Esophagus mucosa (tissue), 1 donor: ENCODE measurements at regions not wholly inside any gene's neighbourhood (a gene's known extent, or its start where the extent isn't known, plus 50 kb on each side); places are given as distances from the start of the nearest gene placed in this dataset.

Source experiments
- ATAC-seq: fragments of 200-7000 bp; cut with Tn5 transposase; one replicate; pipeline ENCODE4 v1.9.1; 2020
- donor health status: DM: yes; HTN: yes; CAD: no.

DNA sequence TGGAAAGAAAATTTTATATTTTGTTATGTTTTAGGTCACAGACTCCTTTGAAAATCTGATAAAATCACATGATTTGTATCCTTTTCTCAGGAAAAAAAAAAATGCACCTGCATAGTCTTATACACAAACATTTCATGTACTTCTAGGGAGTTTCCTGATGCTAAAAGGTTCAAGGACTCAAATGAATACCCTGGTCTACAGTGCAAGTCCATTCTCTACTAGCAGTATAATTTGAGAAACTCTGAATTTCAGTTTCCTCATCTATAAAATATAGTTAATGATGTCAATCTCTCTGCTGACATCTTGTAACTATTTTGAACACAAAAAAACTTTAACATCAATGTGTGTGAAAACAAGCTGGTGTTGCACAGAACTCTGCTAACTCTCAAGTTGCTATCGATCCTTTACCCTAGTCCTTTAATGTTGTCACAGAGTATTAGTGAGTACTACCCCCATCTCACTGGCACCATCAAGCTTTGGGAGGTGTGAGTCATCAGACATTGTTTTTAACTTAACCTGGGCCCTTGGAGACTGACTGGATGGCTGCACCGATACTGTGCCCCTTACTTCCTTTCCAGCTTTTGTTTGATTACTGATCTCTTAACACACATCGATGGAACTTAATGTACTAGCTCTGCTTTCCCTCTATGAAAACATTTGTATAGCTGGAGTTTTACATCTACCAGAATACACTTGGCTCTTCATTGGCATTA lies 251.9 kb upstream of the SOX5 start:
- ATAC-seq = no peak

DNA sequence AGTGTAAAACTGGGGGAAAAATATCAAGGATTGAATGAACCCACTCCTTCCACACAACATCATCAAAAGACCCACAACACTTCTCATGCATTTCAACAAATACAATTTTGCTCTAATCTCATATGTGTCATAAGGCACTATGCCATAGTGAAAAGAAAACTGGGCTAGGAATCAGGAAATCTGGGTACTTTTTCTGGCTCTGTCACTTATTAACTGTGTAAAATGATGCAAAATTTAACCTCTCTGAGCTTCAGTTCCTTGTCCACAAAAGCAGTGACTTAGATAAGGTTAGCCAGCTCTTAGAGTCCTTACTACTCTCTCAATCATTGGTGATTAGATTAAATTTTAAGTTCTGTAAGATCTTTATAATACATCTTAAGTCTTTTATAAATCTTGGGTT lies 250.5 kb upstream of the SOX5 start:
- no peak for ATAC-seq

DNA sequence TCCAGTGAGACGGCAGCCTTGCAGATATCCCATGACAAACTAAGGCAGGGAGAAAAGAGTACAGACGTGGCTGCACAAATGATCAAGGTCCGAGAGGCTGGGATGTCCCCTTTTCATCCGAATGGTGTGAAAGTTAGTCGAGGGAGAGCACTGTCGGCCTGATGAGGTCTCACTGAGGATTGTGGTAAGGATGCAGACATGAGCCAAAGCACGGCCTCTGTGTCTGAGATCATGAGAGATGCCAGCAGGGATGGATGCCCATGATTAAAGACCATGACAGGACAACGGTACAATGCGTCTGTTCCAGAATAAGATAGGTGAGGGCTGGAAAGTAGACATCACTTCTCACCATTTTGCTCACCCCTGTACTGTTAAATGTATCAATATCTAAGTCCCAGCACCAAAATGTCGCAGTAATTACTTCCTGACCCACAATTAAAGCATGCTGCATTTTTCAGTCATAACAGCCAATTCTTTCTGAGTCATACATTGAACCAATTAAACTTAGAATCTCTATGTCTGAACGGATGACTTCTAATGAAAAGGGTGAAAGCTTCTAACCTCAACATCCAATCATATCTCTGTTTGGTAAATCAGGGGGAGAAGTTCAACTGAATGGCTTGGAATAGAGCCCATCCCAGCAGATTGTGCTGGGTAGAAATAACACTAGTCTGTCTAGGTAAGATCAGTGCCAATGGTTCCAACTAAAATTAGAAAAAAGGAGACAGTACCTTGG lies 249.6 kb upstream of the SOX5 start:
- ATAC-seq = no peak

DNA sequence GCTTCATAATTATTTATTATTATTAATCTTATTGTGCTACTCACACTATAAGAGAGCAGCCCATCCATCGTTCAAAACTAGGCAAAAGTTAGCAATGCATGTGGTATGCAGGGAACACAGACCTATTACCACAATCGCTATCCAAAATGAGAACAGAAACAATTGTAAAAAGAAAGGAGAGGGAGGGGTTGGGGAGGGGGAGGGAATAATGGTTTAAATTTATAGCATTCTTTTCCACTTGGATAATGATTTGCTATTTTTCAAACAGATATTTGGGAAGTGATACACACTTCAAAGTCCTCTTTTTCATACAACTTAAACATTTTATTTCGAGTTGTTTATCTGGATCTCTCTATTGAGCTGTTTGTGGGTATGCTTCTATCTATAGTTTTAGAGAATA lies 248.6 kb upstream of the SOX5 start:
- no peak for ATAC-seq

DNA sequence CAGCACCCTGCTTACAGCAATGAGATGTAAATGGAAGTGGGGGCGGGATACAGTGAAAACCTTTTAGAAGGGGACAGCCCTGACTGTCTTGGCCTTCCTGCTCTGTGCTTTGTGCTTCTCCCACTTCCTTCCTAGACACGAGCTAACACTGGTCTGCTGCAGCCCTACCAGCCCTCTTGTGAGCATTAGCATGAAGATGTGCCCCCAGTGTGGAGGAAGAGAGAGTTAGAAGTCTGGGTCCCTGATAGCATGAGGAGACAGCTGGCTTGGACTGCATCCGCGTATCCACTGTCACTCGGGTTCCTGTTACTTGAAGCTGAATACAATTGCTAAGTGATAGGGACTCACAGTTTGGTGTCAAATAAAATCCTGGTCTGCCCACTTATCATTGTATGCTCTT lies 248.1 kb upstream of the SOX5 start:
- ATAC-seq = no peak

DNA sequence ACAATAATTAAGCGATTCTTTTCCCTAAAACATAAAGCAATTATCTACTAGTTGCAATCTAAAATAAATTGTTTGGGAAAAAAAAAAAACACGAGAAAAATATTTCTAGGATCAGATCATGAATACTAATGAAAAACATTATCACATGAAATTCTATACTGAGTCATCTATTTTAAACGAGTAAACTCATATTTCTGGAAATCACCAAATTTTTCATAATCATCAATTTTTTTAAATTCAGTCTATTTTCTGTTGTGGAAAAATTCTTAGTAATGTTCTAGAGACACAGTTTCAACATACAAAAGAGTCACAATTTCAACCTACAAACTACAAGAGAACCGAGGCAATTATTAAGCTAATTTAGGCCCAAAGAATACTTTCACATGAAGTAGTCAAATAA lies 245.6 kb upstream of the SOX5 start:
- ATAC-seq = no peak

DNA sequence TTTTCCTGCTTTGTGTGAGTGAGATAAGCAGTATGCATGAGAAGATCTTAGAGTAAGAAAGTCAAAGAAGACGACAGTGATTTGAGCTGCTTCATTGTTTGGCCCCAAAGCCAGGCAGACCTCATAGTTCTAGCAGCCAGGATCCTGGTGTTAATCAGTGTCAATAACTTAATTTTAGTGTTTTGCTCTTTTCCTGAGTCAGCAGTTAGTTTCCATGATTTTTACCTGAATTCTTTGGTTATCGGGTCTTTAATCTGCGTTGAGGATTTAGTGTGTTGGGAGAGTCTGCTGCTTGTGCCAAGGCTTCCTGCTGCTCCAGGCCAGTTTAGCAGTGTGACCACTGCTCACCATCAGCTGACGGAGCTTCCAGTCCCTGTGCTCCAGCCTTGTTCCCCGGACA lies 241.6 kb upstream of the SOX5 start:
- no peak for ATAC-seq

DNA sequence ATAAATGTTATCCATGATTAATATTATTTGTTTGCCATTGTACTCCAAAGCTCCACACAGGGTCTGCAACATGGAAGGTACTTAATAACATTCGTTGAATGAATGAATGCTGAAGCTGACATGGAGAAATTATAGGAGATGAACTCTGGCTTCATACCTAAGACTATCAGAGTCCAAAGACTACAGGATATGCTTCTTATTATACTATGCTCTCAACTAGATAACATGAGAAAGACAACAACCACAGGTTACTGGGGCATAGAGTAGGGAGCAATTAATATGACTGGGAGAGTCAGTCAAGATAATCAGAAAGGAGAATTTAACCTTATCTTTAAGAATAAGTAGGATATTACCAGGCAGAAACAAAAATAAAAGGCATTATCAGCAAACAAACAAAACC lies 236.3 kb upstream of the SOX5 start:
- ATAC-seq = no peak

DNA sequence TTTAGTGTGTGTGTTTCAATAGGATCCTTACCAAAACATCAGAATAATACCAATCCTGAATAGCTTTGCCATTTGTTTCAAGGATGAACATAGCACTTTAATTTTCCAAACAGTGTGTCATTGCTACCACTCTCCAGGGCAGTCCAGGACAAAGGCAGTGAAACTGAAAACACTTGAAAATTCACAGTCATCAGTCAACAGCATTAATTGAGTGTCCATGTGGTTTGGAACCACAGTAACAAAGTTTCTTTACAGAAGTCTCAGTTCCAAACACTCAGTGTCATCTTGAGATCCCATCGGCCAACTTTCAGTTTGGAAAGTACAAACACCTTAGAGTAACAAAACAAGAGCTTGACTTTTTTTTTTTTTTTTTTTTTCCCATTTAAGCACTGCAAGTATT lies 228.4 kb upstream of the SOX5 start:
- ATAC-seq = no peak

DNA sequence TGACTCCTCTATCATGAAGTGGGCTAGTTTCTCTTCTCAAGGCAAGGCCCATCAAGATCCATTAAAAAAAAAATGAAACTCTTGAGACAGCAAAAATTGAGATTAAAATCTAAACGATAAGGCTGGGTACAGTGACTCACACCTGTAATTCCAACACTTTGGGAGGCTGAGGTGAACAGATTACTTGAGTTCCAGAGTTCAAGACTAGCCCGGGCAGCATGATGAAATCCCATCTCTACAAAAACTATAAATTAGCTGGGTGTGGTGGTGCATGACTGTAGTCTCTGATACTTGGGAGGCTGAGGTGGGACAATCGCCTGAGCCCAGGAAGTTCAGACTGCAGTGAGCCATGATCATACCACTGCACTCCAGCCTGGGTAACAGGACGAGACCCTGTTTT lies 226.5 kb upstream of the SOX5 start:
- ATAC-seq = no peak

DNA sequence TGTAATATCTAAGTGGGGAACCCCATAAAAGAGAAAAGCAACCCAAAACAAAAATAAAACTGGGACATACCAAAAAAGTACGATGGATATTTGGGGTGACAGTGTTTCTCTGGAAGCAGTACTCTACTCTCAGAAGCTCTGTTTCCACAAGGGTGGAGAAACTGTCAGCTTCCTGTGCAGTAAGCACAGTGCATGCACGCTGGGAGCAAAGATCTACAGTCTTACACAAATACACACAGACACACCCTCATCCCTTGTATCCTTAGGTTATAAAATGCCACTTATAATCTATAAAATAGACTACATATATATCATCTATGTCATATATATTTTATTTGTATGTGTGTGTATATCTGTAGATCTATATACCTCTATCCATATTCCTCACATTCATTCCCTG lies 225.8 kb upstream of the SOX5 start:
- no peak for ATAC-seq

DNA sequence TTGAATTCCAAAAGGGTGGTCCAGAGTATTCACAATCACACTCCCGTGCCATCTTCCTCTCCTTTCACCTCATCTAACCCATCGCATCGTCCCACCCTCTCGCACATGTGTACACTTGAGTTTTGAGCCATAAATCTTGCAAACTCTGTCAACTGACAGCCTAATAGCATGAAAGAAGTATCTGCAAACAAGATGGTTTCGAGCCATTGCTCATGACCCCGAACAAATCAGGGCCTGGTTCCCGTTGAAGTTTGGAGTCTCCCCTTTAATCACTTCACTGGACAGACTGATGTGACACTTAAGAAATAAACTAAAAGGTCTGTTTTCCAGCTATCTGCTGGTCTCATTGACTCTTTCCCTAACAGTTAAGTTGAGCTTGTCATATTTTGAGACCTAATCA lies 223.6 kb upstream of the SOX5 start:
- ATAC-seq = no peak

DNA sequence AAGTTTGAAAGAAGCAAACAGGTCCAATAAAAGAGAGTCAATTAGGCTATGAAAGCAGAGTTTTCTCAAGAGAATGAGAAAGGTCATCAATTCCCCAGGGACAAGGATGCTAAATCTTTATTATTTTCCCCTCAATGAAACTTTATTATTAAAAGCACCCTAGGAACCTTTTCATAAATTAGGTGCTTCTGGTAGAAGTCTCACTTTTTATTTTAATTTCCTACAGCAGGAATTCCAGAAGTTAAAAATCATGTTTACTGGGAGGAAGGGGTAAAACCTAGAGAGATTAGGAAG lies 223.2 kb upstream of the SOX5 start:
- no peak for ATAC-seq

DNA sequence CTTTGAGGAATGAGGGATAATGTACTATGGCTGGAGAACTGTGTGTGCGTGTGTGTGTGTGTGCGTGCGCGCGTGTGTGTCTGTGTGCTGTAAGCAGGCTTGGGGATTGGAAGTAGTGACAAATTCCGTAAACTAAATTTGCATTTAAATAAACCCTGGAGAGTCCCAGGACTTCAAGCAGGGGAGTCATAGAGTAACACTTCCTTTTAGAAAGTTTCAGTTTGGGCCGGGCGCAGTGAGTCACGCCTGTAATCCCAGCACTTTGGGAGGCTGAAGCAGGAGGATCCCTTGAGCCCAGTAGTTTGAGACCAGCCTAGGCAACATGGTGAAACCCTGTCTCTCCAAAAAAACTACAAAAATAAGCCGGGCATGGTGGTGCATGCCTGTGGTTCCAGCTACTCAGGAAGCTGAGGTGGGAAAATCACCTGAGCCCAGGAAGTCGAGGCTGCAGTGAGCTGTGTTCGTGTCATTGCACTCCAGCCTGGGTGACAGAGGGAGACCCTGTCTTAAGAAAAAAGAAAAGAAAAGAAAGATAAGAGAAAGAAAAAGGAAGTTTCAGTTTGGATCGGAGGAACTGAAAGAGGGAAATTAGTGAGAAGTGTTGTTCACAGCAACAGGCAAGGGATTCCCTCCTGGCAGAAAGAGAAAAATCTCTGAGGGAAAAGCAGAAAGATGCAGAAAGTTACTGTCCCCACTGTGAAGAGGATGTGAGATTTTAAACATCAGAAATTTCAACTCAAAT lies 222.7 kb upstream of the SOX5 start:
- ATAC-seq = no peak

DNA sequence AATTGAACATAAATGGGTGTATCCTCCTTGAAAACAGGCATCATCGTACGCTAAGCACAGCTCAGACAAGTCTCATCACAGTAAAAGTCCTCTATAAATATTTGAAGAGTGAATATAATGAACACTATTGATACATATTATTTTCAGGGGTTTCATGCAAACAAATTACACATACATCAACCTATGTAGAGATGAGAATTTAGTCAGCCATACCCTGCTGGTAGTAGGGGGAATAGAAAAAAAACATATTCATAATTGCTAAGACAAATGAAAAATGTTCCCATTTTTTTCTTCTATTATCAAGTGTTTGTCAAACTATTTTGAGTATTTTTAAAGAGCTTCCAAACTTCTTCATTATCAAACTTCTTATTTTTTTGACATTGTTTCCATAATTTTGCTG lies 205.6 kb upstream of the SOX5 start:
- ATAC-seq = no peak

DNA sequence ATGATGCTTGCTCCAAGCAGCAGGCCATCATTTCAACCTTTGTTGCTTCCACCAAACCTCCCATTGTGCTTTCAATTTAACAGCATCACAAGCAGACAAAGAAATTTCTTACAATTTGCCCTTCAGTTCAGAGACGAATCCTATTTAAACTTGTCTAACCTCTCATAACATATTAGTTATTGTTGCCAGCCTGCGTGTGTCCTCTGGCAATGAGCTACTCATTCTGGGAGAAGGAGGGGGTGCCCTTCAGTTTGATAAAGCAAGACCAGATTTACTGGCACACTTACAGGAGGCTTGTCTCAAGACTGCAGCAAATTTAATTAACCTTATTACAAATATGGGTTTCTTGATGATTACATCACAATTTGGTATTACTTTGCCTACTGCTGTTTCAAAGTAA lies 203.6 kb upstream of the SOX5 start:
- ATAC-seq = no peak

DNA sequence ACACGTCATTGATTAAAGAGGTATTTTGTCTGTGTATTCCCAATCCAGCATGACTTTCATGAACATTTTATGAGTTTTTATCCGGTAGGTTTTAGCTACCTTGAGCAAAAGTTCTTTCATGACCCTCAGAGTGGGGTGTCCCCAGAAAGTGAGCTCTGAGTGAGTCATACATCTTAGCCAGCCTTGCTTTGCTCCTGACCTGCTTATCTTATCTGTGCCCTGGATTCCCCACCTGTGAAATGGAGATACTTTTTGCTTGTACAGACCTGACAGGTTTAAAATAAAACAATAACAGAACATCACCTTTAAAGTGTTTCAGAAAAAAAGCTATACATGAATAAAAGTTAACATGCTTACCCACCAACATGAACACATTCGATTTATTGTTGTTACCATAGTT lies 202.8 kb upstream of the SOX5 start:
- no peak for ATAC-seq

DNA sequence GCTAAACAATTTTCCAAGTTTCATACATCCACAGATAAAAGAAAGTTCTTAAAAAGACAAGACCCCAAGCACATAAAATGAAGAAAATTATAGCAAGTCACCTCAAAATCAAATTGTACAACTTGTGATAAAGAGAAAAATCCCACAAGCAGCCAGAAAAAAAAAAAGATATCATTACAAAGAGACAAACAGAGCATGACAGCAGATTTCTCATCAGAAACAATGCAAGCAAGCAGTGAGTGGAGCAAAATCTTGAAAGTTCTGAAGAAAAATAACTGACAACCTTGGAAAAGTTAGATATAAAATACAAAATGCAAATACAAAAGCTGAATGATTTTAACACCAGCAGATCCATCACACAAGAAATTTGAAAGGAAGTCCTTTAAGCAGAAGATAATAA lies 194.5 kb upstream of the SOX5 start:
- no peak for ATAC-seq

DNA sequence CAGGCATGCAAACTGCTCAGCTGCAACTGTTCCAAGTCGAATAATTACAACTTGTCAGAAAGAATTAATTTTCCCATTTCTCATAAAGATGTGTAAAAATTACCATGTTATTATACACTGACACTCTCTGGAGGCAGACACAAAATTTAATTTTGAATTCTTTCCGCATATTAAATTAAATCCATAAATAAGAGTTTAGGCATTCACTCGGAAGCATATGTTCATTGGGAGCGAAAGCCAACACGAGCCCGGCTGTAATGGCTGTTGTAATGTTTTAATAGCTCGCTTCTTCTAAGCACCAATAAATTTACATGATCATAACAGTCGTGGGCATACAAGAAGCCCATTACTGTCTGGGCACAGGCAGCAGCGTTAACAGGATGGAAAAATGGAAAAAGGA lies 189.6 kb upstream of the SOX5 start:
- ATAC-seq = no peak

DNA sequence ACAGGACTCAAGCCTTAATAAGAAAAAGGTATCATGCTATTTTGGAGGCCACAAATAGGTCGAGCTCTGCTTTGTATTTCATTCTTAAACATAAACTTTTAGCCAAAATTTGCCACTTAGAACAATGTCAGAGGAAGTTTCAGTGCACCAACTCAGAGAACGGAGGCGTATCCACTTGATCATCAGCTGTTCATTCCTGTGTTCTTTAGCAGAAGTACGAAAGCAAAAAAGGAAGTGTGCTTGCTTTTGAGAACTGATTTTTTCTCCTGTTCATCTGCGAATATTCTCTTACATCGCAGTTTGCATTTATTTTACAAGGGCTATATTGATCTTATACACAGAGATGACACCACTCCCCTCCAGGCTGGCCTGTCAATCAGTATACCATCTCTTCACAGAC lies 188.6 kb upstream of the SOX5 start:
- no peak for ATAC-seq

DNA sequence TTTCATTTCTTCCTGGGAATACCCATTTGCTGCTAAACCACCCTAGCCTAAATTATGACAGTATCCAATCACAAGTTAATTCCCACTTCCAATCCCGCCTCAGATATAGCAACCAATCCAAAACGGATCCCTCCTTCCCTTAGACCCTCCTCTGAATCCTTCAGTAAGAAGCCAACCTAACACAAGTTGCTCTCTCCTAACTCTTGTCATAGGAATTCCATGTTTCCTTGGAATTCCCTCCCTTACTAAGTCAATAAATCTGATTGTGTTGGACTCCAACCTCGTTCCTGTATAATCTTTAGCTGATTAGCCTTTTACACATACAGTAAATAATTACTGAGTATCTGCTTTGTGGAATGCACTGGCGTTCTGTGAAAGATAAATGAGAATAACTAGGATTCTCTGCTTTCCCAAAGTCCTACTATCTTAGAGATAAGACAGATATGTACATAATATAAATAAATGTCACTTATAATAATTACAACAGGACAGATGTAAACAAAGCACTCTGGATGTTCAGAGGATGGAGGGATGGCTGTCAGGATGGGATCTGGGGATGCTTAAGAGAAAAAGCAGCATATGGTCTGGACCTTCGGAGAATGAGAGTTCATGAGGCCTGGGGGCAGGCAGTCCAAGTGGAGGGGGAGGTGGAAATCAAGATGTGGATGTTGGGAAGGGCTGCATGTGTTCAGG lies 185.8 kb upstream of the SOX5 start:
- no peak for ATAC-seq

DNA sequence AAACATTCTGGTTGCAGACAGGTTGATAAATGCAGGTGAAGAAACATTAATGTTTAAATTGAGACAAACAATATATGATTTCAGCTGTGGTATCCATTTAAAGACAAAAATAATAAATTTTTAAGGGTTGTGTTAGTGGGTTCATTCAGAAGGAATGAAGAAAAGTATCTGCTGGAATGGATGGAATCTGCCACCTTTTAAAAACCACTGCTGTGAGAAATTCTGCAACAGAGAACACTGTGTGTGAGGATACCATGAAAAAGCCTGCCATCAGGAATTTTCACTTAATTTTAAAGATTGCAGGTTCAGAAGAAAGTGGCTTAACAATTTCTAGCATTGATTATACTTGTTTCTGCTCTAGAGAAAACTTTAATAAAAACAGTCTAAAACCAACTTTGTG lies 184.6 kb upstream of the SOX5 start:
- no peak for ATAC-seq

DNA sequence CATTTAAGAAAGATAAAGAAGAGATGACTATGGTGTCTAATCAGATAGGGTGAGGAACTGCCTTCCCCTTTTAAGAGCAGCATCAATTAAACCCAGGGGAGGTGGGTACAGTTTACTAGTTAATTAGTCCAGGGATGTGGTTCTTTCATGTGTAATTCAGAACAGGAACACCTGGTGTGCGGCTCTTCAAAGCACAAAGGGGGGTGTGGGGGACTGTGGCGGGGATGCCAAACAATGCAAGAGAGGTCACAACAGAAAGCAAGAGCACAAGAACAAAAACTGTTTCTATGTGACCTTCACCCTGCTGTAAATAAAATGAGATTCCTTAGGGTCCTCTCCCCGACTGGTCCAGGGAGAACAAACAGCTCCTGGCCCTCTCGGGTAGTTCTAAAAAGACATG lies 183.9 kb upstream of the SOX5 start:
- no peak for ATAC-seq
